PC-3 (cell line): ENCODE measurements at regions not wholly inside any gene's neighbourhood (a gene's known extent, or its start where the extent isn't known, plus 50 kb on each side); places are given as distances from the start of the nearest gene placed in this dataset.

Experiments
- ATAC-seq: fragments of 200-7000 bp; cut with Tn5 transposase; 2 replicates; pipeline ENCODE4 v1.9.1; 2020; ENCODE audit warnings: mild to moderate bottlenecking, moderate library complexity
- BruUV-seq: library from RNA; stranded (reverse); fragments of 400-500 nt; replicated peaks from 2 replicates; lab custom pipeline; 2021; lab: Mats Ljungman, UMichigan
- CTCF ChIA-PET: fragments of 300-600 bp; sonication (Branson Sonifier 250); formaldehyde crosslinking; loops from one replicate; lab custom pipeline; 2022; ENCODE audit warnings: antibody characterized with exemption; lab: Charles Lee
- POLR2A ChIA-PET: fragments of 300-600 bp; sonication (Branson Sonifier 250); formaldehyde crosslinking; loops from one replicate; lab custom pipeline; 2022; ENCODE audit warnings: antibody characterized with exemption; ENCODE audit not compliant: unreplicated experiment; lab: Charles Lee
- DNase-seq: peaks from one replicate; pipeline ENCODE4 v3.0.0-alpha.2; 2015
- H2AFZ ChIP-seq: fragments of 300-600 bp; sonication (generic); 2 replicates; pipeline ENCODE4 v1.6.0; 2016; ENCODE audit warnings: antibody characterized with exemption, low read length
- H3F3A ChIP-seq: fragments of 300-600 bp; sonication (generic); one replicate; pipeline ENCODE4 v1.6.0; 2017; ENCODE audit warnings: antibody characterized with exemption, low read length, control low read depth, mild to moderate bottlenecking; ENCODE audit not compliant: unreplicated experiment
- H3K27ac ChIP-seq: fragments of 300-600 bp; sonication (generic); 2 replicates; pipeline ENCODE4 v1.5.1; 2016; ENCODE audit warnings: mild to moderate bottlenecking, low read length
- H3K27me3 ChIP-seq: fragments of 300-600 bp; sonication (generic); 2 replicates; pipeline ENCODE4 v1.6.1; 2016; ENCODE audit warnings: low read length, mixed read lengths
- H3K36me3 ChIP-seq: fragments of 300-600 bp; sonication (generic); 2 replicates; pipeline ENCODE4 v1.6.1; 2016; ENCODE audit warnings: low read depth, mixed run types, low read length, mixed read lengths
- H3K4me1 ChIP-seq: fragments of 300-600 bp; sonication (generic); 2 replicates; pipeline ENCODE4 v1.5.1; 2016; ENCODE audit warnings: low read length; ENCODE audit not compliant: insufficient read depth
- H3K4me2 ChIP-seq: fragments of 300-600 bp; sonication (generic); 2 replicates; pipeline ENCODE4 v1.6.0; 2016; ENCODE audit warnings: low read length
- H3K4me3 ChIP-seq: fragments of 300-600 bp; sonication (generic); 2 replicates; pipeline ENCODE4 v1.5.1; 2016; ENCODE audit warnings: mild to moderate bottlenecking, low read length, mixed read lengths
- H3K79me2 ChIP-seq: fragments of 300-600 bp; sonication (generic); 2 replicates; pipeline ENCODE4 v1.6.1; 2017; ENCODE audit warnings: low read length, mixed read lengths
- H3K9ac ChIP-seq: fragments of 300-600 bp; sonication (generic); 2 replicates; pipeline ENCODE4 v1.6.0; 2016; ENCODE audit warnings: mild to moderate bottlenecking, low read length
- H3K9me2 ChIP-seq: fragments of 300-600 bp; sonication (generic); replicated peaks from 2 replicates; pipeline ENCODE4 v1.6.1; 2016; ENCODE audit warnings: mixed run types, low read length, mixed read lengths
- H3K9me3 ChIP-seq: fragments of 300-600 bp; sonication (generic); 2 replicates; pipeline ENCODE4 v1.6.1; 2016; ENCODE audit warnings: low read length, mixed read lengths
- H4K20me1 ChIP-seq: fragments of 300-600 bp; sonication (generic); 2 replicates; pipeline ENCODE4 v1.6.1; 2016; ENCODE audit warnings: low read length, mixed read lengths
- EZH2 ChIP-seq: fragments of 300-600 bp; sonication (generic); IDR thresholded peaks from one replicate; pipeline ENCODE4 v1.6.1; 2017; ENCODE audit warnings: antibody characterized with exemption, mild to moderate bottlenecking, low read length; ENCODE audit not compliant: unreplicated experiment
- EZH2phosphoT487 ChIP-seq: fragments of 300-600 bp; sonication (generic); IDR thresholded peaks from 2 replicates; pipeline ENCODE4 v1.6.1; 2018; ENCODE audit warnings: mild to moderate bottlenecking, antibody characterized with exemption, low read length, borderline replicate concordance
- intact Hi-C: fragments of 100-400 bp; cut with micrococcal nuclease; formaldehyde crosslinking; loops from 2 replicates; pipeline ENCODE4 v1.9.0; 2023
- TF ChIP-seq, protein P1 (sequence below): fragments of 300-600 bp; sonication (generic); conservative IDR thresholded peaks from 2 replicates; pipeline ENCODE4 v1.5.1; 2017; ENCODE audit warnings: antibody characterized with exemption, low read depth, mild to moderate bottlenecking, low read length

- H3K9me3 ChIP-seq: no peaks in the 10 kb centered on the region
- intact Hi-C loops: no loop called here
- no peak for ATAC-seq
- no TSS peak for BruUV-seq
- no peaks in the 10 kb centered on the region for H3K36me3 ChIP-seq
- H3K9ac ChIP-seq: no peak overlapping the region
- H3K27me3 ChIP-seq: no peaks in the 10 kb centered on the region
- H3K9me2 ChIP-seq: no peaks in the 10 kb centered on the region
- DNase-seq: peak; percentile 2
- ChIA-PET CTCF (no interaction called here), POLR2A (no interaction called here)
- H3K4me3 ChIP-seq: no peak overlapping the region
- H3K79me2 ChIP-seq: no peaks in the 10 kb centered on the region
- H3K4me1 ChIP-seq: no peaks in the 10 kb centered on the region
- H3K4me2 ChIP-seq: no peak overlapping the region
- H3F3A ChIP-seq: no peaks in the 10 kb centered on the region
- H2AFZ ChIP-seq: no peak overlapping the region
- no peaks in the 10 kb centered on the region for H4K20me1 ChIP-seq
- TF ChIP-seq EZH2phosphoT487 (no peak), EZH2 (no peak)
- no peak overlapping the region for H3K27ac ChIP-seq
Measured at GRCh38 chr4:187070158-187070557, 346.5 kb upstream of the FAT1 start.

- ChIA-PET POLR2A (no interaction called here), CTCF (no interaction called here)
- H3K9me3 ChIP-seq: no peaks in the 10 kb centered on the region
- ATAC-seq (no peak), DNase-seq (no peak)
- no TSS peak for BruUV-seq
- no peak overlapping the region for H3K9ac ChIP-seq
- TF ChIP-seq EZH2 (no peak), EZH2phosphoT487 (no peak)
- TF ChIP-seq, protein P1, sequence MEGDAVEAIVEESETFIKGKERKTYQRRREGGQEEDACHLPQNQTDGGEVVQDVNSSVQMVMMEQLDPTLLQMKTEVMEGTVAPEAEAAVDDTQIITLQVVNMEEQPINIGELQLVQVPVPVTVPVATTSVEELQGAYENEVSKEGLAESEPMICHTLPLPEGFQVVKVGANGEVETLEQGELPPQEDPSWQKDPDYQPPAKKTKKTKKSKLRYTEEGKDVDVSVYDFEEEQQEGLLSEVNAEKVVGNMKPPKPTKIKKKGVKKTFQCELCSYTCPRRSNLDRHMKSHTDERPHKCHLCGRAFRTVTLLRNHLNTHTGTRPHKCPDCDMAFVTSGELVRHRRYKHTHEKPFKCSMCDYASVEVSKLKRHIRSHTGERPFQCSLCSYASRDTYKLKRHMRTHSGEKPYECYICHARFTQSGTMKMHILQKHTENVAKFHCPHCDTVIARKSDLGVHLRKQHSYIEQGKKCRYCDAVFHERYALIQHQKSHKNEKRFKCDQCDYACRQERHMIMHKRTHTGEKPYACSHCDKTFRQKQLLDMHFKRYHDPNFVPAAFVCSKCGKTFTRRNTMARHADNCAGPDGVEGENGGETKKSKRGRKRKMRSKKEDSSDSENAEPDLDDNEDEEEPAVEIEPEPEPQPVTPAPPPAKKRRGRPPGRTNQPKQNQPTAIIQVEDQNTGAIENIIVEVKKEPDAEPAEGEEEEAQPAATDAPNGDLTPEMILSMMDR: no peak
- H3K27me3 ChIP-seq: no peaks in the 10 kb centered on the region
- no peaks in the 10 kb centered on the region for H3F3A ChIP-seq
- H3K79me2 ChIP-seq: no peaks in the 10 kb centered on the region
- no peaks in the 10 kb centered on the region for H3K36me3 ChIP-seq
- no peaks in the 10 kb centered on the region for H3K4me1 ChIP-seq
- H3K4me3 ChIP-seq: no peak overlapping the region
- intact Hi-C loops: no loop called here
- no peak overlapping the region for H3K27ac ChIP-seq
- no peak overlapping the region for H2AFZ ChIP-seq
- no peak overlapping the region for H3K4me2 ChIP-seq
- H3K9me2 ChIP-seq: no peaks in the 10 kb centered on the region
- no peaks in the 10 kb centered on the region for H4K20me1 ChIP-seq
Measured at GRCh38 chr4:187070740-187071139, 347.1 kb upstream of the FAT1 start.

DNA sequence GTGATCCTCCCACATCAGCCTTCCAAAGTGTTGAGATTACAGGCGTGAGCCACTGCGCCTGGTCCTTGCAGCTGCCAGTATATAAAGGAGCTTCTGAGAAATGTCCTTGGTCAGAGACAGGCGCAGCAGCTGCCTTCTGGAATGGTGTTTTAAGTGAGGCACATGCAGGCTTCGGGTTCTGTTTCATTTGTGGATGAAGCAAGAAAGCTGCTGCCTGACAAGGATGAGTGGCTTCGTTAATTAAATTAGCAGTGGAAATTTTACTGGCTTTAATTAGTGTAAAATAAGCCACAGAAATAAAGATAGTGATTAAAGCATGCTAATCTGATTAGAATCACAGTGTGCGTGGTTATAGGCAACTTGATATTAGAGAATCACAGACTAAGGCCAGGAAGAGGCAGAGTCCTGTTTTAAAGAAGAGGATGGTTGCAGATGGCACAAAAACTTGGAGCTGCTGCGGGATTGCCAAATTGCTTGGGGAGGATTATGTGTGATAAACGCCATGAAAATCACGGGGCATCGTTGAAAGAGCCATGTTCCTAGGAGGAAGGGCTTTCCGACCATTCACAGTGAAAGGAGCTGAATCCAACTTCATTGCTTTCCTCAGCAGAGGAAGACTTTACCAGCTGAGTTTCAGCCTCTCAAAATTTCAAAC is 348.4 kb upstream of the FAT1 start:
- TF ChIP-seq EZH2phosphoT487 (no peak), EZH2 (no peak)
- TF ChIP-seq, protein P1: no peak
- intact Hi-C loops: no loop called here

More for the DNA sequence above, 348.4 kb upstream of the FAT1 start:
- no peak for DNase-seq
- H2AFZ ChIP-seq: 0 out of 2 replicates have a peak overlapping the region, but pooled peaks have one; percentile 13
- H3K79me2 ChIP-seq: no peaks in the 10 kb centered on the region
- no peak overlapping the region for H3K4me2 ChIP-seq
- CTCF ChIA-PET: no interaction called here
- no peaks in the 10 kb centered on the region for H3K27me3 ChIP-seq
- H3F3A ChIP-seq: no peaks in the 10 kb centered on the region
- no TSS peak for BruUV-seq
- no peak overlapping the region for H3K4me3 ChIP-seq
- POLR2A ChIA-PET: no interaction called here
- H3K9ac ChIP-seq: no peak overlapping the region
- no peaks in the 10 kb centered on the region for H3K9me3 ChIP-seq
- no peak for ATAC-seq
- H3K9me2 ChIP-seq: no peaks in the 10 kb centered on the region
- H3K4me1 ChIP-seq: no peaks in the 10 kb centered on the region
- H3K27ac ChIP-seq: no peak overlapping the region
- H4K20me1 ChIP-seq: no peaks in the 10 kb centered on the region
- H3K36me3 ChIP-seq: no peaks in the 10 kb centered on the region
